Thymus (tissue), 11 donors: ENCODE measurements at regions not wholly inside any gene's neighbourhood (a gene's known extent, or its start where the extent isn't known, plus 50 kb on each side); places are given as distances from the start of the nearest gene placed in this dataset.

Experiments
- DNase-seq, 9 donors: peaks; one replicate each; pipeline ENCODE4 v3.0.0-alpha.2; 2013; ENCODE audit warnings: low spot score in 9 of 9, low read depth in 6 of 9, missing footprints in 1 of 9
- H3K27ac ChIP-seq, 2 donors: one replicate each; pipeline ENCODE4 v1.5.1; 2013; ENCODE audit warnings: control low read depth in 1 of 2, low read depth in 1 of 2, low read length in 1 of 2, mild to moderate bottlenecking in 1 of 2, moderate library complexity in 1 of 2
- H3K27me3 ChIP-seq, 2 donors: one replicate each; pipeline ENCODE4 v1.5.1; 2013; ENCODE audit warnings: low read length in 1 of 2; ENCODE audit not compliant: control insufficient read depth in 2 of 2, insufficient read depth in 1 of 2
- H3K36me3 ChIP-seq, 2 donors: one replicate each; pipeline ENCODE4 v1.5.1; 2013; ENCODE audit warnings: low read length in 1 of 2, mild to moderate bottlenecking in 1 of 2, moderate library complexity in 1 of 2; ENCODE audit not compliant: control insufficient read depth in 2 of 2, insufficient read depth in 2 of 2
- H3K4me1 ChIP-seq, 2 donors: one replicate each; pipeline ENCODE4 v1.5.1; 2013; ENCODE audit warnings: low read length in 2 of 2; ENCODE audit not compliant: control insufficient read depth in 2 of 2, insufficient read depth in 2 of 2
- H3K4me3 ChIP-seq, 2 donors: one replicate each; pipeline ENCODE4 v1.5.1; 2013; ENCODE audit warnings: low read length in 2 of 2, control low read depth in 1 of 2, mild to moderate bottlenecking in 1 of 2
- H3K9me3 ChIP-seq, 2 donors: one replicate each; pipeline ENCODE4 v1.5.1; 2013; ENCODE audit warnings: low read length in 1 of 2, mild to moderate bottlenecking in 1 of 2; ENCODE audit not compliant: control insufficient read depth in 2 of 2, insufficient read depth in 1 of 2
- WGBS: extraction: QIAGEN DNeasy Blood & Tissue Kit; methylation state at CpG from one replicate; pipeline ENCODE4 v1.1.7; 2013; 5-methylcytosine and 5-hydroxymethylcytosine counted together
- donor health status: healthy.

DNA sequence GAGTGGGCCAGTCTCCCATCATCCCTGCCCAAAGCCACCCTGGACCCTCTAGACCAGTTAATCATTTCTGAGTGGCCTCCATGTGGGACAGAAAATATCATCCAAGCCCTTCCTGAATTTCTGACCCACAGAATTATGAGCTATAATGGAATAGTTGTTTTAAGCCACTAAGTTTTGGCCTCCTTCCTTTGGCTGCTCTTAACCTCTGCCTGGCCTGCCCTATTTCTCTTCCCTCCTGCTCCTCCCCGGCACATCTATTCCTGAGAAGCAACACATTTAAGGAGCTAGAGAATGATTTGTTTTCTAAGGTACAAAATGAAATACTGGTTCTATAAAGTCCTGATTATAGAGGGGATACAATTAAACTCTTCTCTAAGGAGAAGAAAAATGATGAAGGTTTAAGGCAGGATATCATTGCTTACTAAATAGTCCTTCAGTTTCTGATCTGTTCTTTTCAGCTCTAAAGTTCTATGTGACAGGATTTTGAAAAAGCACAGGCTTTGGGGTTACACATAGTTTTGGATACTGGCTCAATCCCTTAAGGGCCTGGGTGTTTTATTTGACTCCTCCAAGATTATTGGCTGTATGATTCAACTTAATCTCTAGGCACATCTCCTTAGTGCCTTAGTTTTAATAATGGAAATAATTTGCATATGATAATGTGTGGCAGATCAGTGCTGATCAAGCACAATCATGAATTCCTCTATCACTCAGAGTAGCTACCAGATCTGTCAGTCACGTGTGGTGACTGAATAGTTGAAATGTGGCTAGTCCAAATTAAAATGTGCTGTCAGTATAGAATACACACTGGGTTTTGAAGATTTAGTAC lies 240.3 kb downstream of the VAPA start:
- Histone ChIP-seq H3K36me3 (no peaks in the 10 kb centered on the region), H3K27me3 (no peaks in the 10 kb centered on the region), H3K9me3 (peaks cover 0 to 4% of the 10 kb centered on the region in 2 donors), H3K27ac (no peak overlapping the region), H3K4me1 (no peaks in the 10 kb centered on the region), H3K4me3 (no peak overlapping the region)
- DNase-seq = no peak
- 97% methylated on average over 2 of the region's 2 CpGs for WGBS

DNA sequence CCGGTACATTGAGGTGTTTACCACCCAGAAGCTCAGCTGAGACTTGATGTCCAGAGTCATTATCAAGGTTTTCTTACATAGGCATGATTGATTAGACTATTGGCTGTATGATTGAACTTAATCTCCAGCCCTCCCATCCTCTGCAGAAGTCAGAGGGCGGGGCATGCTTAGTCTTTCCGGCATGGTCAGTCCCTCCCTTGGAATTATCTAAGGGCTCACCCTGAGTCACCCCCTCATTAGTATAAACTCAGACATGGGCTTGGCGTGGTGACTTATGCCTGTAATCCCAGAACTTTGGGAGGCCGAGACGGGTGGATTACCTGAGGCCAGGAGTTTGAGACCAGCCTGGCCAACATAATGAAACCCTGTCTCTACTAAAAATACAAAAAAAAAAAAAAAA lies 243.9 kb downstream of the VAPA start:
- Histone ChIP-seq H3K36me3 (no peaks in the 10 kb centered on the region), H3K27me3 (no peaks in the 10 kb centered on the region), H3K27ac (no peak overlapping the region), H3K4me1 (no peaks in the 10 kb centered on the region), H3K4me3 (no peak overlapping the region), H3K9me3 (peaks cover 0 to 4% of the 10 kb centered on the region in 2 donors)
- 97% methylated on average over 6 of the region's 6 CpGs for WGBS
- DNase-seq = no peak

DNA sequence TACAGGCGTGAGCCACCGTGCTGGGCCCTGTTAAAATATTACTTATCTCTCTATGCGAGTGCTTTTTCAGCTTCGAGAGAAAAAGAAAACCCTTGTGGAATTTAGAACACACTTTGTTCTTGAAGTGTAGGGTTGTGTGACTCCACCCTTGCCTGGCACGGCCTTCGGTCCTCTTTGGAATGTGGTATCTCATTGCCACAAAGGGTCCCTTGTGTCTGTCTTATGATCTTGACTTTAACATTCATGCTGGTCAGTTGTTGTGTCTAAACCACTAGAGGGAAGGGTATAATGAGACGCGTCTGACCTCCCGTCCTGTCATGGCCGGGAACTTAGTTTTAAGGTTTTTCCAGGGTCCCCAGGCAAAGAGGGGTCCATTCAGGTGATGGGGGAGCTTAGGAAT lies 246.4 kb downstream of the VAPA start:
- Histone ChIP-seq H3K27me3 (no peaks in the 10 kb centered on the region), H3K9me3 (peaks cover 0 to 3% of the 10 kb centered on the region in 2 donors), H3K27ac (no peak overlapping the region), H3K4me3 (no peak overlapping the region), H3K4me1 (no peaks in the 10 kb centered on the region), H3K36me3 (no peaks in the 10 kb centered on the region)
- WGBS = 98% methylated on average over 10 of the region's 10 CpGs
- no peak for DNase-seq

DNA sequence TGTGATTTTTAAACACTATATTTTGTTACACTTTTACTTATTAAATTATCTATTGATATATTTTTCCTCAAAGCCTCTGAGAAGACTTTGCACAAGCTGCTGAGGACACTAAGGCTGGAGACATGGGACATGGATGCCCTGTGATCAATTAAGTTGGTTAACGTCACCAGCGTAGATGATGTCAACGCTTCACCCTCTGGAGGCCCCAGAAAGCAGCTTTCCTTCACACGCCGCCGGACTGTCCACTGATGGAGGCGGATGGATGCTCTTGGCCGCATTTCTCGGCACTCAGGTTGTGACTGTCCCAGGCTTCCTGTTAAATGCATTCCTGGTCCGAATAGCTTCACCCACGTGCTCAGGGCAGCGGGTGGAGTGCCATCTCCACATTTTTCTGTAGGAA lies 247.5 kb downstream of the VAPA start:
- no peak for DNase-seq
- Histone ChIP-seq H3K9me3 (no peaks in the 10 kb centered on the region), H3K4me3 (no peak overlapping the region), H3K27me3 (no peaks in the 10 kb centered on the region), H3K27ac (no peak overlapping the region), H3K4me1 (no peaks in the 10 kb centered on the region), H3K36me3 (no peaks in the 10 kb centered on the region)
- 95% methylated on average over 12 of the region's 12 CpGs for WGBS

DNA sequence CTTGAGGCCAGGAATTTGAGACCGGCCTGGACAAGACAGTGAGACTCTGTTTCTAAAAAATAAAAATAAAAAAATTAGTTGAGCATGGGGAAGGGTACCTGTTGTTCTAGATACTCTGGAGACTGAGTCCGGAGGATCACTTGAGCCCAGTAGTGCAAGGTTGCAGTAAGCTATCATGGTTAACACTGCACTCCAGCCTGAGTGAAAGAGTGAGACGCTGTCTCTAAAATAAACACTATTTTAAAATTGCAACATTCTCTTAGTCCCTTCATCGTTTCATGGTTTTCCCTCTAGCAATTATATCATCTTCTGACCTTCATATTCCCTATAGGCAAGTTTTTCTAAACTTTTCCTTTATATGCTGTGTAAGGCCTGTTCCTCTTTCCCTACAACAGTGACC lies 248.5 kb downstream of the VAPA start:
- WGBS = 96% methylated on average over 4 of the region's 4 CpGs
- Histone ChIP-seq H3K27ac (no peak overlapping the region), H3K4me3 (no peak overlapping the region), H3K9me3 (no peaks in the 10 kb centered on the region), H3K36me3 (no peaks in the 10 kb centered on the region), H3K27me3 (no peaks in the 10 kb centered on the region), H3K4me1 (no peaks in the 10 kb centered on the region)
- DNase-seq = no peak

DNA sequence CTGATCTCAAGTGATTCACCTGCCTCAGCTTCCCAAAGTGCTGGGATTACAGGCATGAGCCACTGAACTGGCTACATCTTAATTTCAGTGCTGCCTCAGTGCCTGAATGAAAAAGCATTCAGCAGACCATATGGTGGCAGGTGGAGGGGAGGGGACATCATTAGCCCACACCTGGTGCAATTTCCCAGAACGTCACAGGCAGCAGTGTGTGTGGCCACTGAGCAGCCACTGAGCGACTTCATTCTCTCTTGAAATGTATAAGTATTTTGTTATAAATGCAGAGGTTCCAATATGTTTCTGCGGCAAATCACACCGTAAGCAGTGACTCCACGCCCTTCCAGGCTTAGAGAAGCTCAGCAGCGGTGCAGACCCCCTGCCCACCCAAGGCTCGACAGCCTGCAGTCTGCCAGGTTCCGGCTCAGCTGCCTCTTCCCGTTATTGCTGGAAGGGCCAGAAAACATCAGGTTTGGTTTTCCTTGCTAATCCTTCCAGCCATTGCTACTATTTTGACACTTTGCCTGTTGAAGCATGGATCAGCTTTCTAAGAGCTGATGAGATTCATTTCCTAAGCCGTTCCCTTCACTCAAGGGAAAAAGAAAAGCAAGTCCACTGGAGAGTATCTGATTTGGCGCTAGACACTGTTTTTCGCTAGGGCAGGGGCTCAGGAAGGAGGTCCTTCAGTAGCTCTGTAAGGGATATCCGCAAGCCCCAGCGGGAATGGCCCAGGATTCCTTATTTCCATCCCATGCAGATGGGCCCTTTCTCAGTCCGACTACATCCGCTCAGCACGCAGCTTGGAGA lies 250.7 kb downstream of the VAPA start:
- Histone ChIP-seq H3K27ac (no peak overlapping the region), H3K9me3 (no peaks in the 10 kb centered on the region), H3K4me1 (no peaks in the 10 kb centered on the region), H3K36me3 (no peaks in the 10 kb centered on the region), H3K4me3 (no peak overlapping the region), H3K27me3 (no peaks in the 10 kb centered on the region)
- WGBS = 94% methylated on average over 17 of the region's 17 CpGs
- DNase-seq = no peak

DNA sequence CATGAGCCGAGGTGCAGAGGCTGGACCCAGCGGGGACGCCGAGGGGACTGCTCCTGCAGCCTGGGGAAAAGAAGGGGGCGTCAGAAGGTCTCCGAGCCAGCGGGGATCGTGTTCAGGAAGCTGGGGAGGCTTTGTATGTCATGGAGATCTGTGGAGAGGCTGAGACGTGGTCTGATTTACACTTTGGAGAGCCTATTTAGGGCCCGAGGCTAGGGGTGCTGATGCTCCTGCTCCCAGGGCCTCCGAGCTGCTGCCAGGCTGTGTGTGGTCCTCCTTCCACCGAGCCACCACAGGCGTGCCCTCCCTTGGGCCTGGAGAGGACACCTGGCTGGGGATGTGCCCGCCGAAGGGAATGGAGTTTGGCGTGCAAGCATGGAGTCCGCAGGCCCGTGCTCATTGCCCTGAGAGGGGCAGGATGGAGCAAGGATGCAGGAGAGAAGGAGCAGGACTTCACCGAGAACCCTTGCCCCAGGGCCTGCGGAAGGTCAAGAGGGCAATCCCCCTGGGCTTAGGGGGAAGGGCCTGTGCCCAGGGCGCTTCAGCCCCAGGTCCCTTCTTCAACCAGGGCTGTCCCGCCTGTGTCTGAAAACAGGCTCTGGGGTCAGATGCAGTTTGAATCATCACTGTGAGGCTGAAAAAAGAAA lies 252.5 kb downstream of the VAPA start:
- no peaks in the 10 kb centered on the region for H3K36me3 ChIP-seq
- no peaks in the 10 kb centered on the region for H3K9me3 ChIP-seq
- H3K27ac ChIP-seq = no peak overlapping the region
- no peaks in the 10 kb centered on the region for H3K27me3 ChIP-seq
- no peak for DNase-seq
- WGBS = 96% methylated on average over 22 of the region's 22 CpGs
- H3K4me3 ChIP-seq = no peak overlapping the region
- no peaks in the 10 kb centered on the region for H3K4me1 ChIP-seq

DNA sequence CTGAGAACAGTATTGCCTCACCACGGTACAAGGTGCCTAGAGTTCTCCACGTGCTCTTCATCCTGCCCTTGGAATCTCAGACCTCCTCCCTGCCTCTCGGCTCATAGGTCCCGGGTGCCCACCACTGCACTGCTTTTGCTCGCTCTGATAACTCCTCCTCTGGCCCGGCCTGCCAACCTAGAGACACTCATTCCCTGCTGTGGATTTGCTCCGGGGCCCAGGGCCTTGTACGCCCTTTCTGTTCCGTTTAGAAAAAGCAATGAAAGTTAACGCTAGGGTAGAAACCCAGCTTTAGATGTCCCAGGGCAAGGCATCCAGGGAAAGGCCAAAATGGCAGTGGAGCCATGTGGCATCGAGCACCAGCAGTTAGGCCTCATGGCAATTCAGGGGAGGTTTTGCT lies 253.9 kb downstream of the VAPA start:
- no peaks in the 10 kb centered on the region for H3K36me3 ChIP-seq
- H3K27ac ChIP-seq = no peak overlapping the region
- no peaks in the 10 kb centered on the region for H3K4me1 ChIP-seq
- WGBS = 98% methylated on average over 11 of the region's 11 CpGs
- no peaks in the 10 kb centered on the region for H3K9me3 ChIP-seq
- no peaks in the 10 kb centered on the region for H3K27me3 ChIP-seq
- DNase-seq = no peak
- H3K4me3 ChIP-seq = no peak overlapping the region

DNA sequence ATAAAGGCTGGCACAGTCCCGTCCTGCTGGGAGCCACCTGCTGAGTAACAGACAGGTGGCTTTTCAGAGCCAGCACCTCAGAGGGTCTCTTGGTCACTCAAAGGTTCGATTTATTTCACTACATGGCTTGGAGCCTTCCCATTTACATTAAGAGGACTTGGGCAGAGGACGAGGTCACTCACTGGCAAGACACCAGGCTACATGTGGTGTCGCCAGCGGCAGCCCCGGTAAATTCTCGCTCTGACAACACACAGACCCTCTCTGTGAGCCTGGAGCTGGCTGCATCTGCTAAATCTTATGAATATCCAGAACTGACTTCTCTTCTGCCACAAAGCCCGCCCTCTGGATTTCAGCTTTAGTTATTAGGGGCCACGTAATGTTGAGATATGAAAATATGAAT lies 254.7 kb downstream of the VAPA start:
- 98% methylated on average over 9 of the region's 9 CpGs for WGBS

More for the DNA sequence above, 254.7 kb downstream of the VAPA start:
- H3K36me3 ChIP-seq = no peaks in the 10 kb centered on the region
- no peaks in the 10 kb centered on the region for H3K4me1 ChIP-seq
- no peaks in the 10 kb centered on the region for H3K27me3 ChIP-seq
- no peak overlapping the region for H3K27ac ChIP-seq
- H3K4me3 ChIP-seq = no peak overlapping the region
- no peak for DNase-seq
- no peaks in the 10 kb centered on the region for H3K9me3 ChIP-seq
